ENCODE measurements at regions not wholly inside any gene's neighbourhood (a gene's known extent, or its start where the extent isn't known, plus 50 kb on each side); places are given as distances from the start of the nearest gene placed in this dataset.

- no peak overlapping the region for H2AFZ ChIP-seq (ENCODE audit: insufficient read depth, low read depth, low read length, poor library complexity, severe bottlenecking)
- no peaks in the 10 kb centered on the region for H3K27me3 ChIP-seq (ENCODE audit: control insufficient read depth in 2 of 2, insufficient read depth in 2 of 2, low read length in 2 of 2)
- intact Hi-C loops (cut with micrococcal nuclease), result no loop called here
- Mint-ChIP-seq H3K27ac (no peak overlapping the region), H3K4me1 (peaks cover 1% of the 10 kb centered on the region), H3K27me3 (ENCODE audit: low read depth in 3 of 3) (peaks cover 1 to 2% (median 2%) of the 10 kb centered on the region in 3 donors), H3K9me3 (peaks cover 3 to 15% (median 8%) of the 10 kb centered on the region in 7 donors), H3K4me3 (no peak overlapping the region), H3K36me3 (no peaks in the 10 kb centered on the region)
- DNase-seq, result no peak
- no CpG with 5 or more reads among the region's 5 CpGs for WGBS (ENCODE audit: insufficient coverage)
- H3K9ac ChIP-seq (ENCODE audit: insufficient read depth, low read length, poor library complexity, severe bottlenecking), result no peak overlapping the region
- no peak overlapping the region for H3K4me2 ChIP-seq (replicated peaks; ENCODE audit: extremely low read depth, low read length, poor library complexity, severe bottlenecking)
- H3K79me2 ChIP-seq (ENCODE audit: insufficient read depth, low read length), result no peaks in the 10 kb centered on the region
- no peak overlapping the region for H3K4me3 ChIP-seq (replicated peaks in 1 of 3; ENCODE audit: low read depth in 2 of 3, low read length in 3 of 3)
- TF ChIP-seq CTCF (IDR thresholded peaks at IDR 0.05), result no peak
- no peaks in the 10 kb centered on the region for H3K36me3 ChIP-seq (replicated peaks in 1 of 2; ENCODE audit: control insufficient read depth in 1 of 2, insufficient read depth in 2 of 2, low read length in 2 of 2)
- no peak overlapping the region for H3K27ac ChIP-seq (ENCODE audit: low read depth in 1 of 2, low read length in 2 of 2)
- no peaks in the 10 kb centered on the region for H3K9me3 ChIP-seq (replicated peaks in 1 of 2; ENCODE audit: control insufficient read depth in 1 of 2, insufficient read depth in 1 of 2, low read length in 2 of 2)
- H4K20me1 ChIP-seq (ENCODE audit: insufficient read depth, low read length), result no peaks in the 10 kb centered on the region
- peaks cover 0 to 2% of the 10 kb centered on the region in 2 donors for H3K4me1 ChIP-seq (ENCODE audit: control insufficient read depth in 1 of 2, insufficient read depth in 2 of 2, low read length in 2 of 2)
These were observed 436.2 kb upstream of the MDFIC2 start for GRCh38 chr3:70748593-70748992.

- H3K27ac Mint-ChIP-seq, result no peak overlapping the region
- H3K4me1 ChIP-seq (ENCODE audit: control insufficient read depth in 1 of 2, insufficient read depth in 2 of 2, low read length in 2 of 2), result no peaks in the 10 kb centered on the region
- H3K4me1 Mint-ChIP-seq, result no peaks in the 10 kb centered on the region
- no peaks in the 10 kb centered on the region for H3K79me2 ChIP-seq (ENCODE audit: insufficient read depth, low read length)
- no peak overlapping the region for H2AFZ ChIP-seq (ENCODE audit: insufficient read depth, low read depth, low read length, poor library complexity, severe bottlenecking)
- no peaks in the 10 kb centered on the region for H3K9me3 ChIP-seq (replicated peaks in 1 of 2; ENCODE audit: control insufficient read depth in 1 of 2, insufficient read depth in 1 of 2, low read length in 2 of 2)
- H3K36me3 Mint-ChIP-seq, result no peaks in the 10 kb centered on the region
- no peaks in the 10 kb centered on the region for H3K27me3 ChIP-seq (ENCODE audit: control insufficient read depth in 2 of 2, insufficient read depth in 2 of 2, low read length in 2 of 2)
- intact Hi-C loops (cut with micrococcal nuclease), result no loop called here
- no peaks in the 10 kb centered on the region for H3K36me3 ChIP-seq (replicated peaks in 1 of 2; ENCODE audit: control insufficient read depth in 1 of 2, insufficient read depth in 2 of 2, low read length in 2 of 2)
- no peak overlapping the region for H3K27ac ChIP-seq (ENCODE audit: low read depth in 1 of 2, low read length in 2 of 2)
- H3K4me3 ChIP-seq (replicated peaks in 1 of 3; ENCODE audit: low read depth in 2 of 3, low read length in 3 of 3), result no peak overlapping the region
- WGBS (ENCODE audit: insufficient coverage), result no CpG with 5 or more reads among the region's 4 CpGs
- TF ChIP-seq CTCF (IDR thresholded peaks at IDR 0.05), result no peak
- no peaks in the 10 kb centered on the region for H4K20me1 ChIP-seq (ENCODE audit: insufficient read depth, low read length)
- H3K4me3 Mint-ChIP-seq, result no peak overlapping the region
- peaks cover 1 to 2% (median 2%) of the 10 kb centered on the region in 3 donors for H3K27me3 Mint-ChIP-seq (ENCODE audit: low read depth in 3 of 3)
- H3K9me3 Mint-ChIP-seq, result peaks cover 2 to 10% (median 4%) of the 10 kb centered on the region in 7 donors
- DNase-seq, result no peak
- no peak overlapping the region for H3K9ac ChIP-seq (ENCODE audit: insufficient read depth, low read length, poor library complexity, severe bottlenecking)
- H3K4me2 ChIP-seq (replicated peaks; ENCODE audit: extremely low read depth, low read length, poor library complexity, severe bottlenecking), result no peak overlapping the region
These were observed 435.4 kb upstream of the MDFIC2 start for GRCh38 chr3:70747847-70748246.
